GM12878 (cell line): ENCODE measurements at regions not wholly inside any gene's neighbourhood (a gene's known extent, or its start where the extent isn't known, plus 50 kb on each side); places are given as distances from the start of the nearest gene placed in this dataset.

ENCODE experiments used
- BCL11A ChIP-seq: IDR thresholded peaks from 2 replicates; pipeline ENCODE4 v1.6.1; 2011; ENCODE audit warnings: low read depth, low read length
- BCLAF1 ChIP-seq: fragments of 450-650 bp; IDR thresholded peaks from 2 replicates; pipeline ENCODE4 v1.6.1; 2017; ENCODE audit warnings: antibody characterized with exemption, mild to moderate bottlenecking, moderate library complexity
- CHD1 ChIP-seq: IDR thresholded peaks from 2 replicates; pipeline ENCODE4 v1.6.1; 2012; ENCODE audit warnings: low read depth, low read length, improper control_type of control experiment
- E2F8 ChIP-seq: fragments of 450-650 bp; IDR thresholded peaks from 2 replicates; pipeline ENCODE4 v1.6.1; 2018; ENCODE audit warnings: mild to moderate bottlenecking, low read depth, moderate library complexity; ENCODE audit not compliant: partially characterized antibody
- FOXK2 ChIP-seq: fragments of 450-650 bp; IDR thresholded peaks from 2 replicates; pipeline ENCODE4 v1.6.1; 2017; ENCODE audit warnings: mild to moderate bottlenecking, moderate library complexity
- IKZF1 ChIP-seq: fragments of 450-650 bp; conservative IDR thresholded peaks from 2 replicates; pipeline ENCODE4 v1.6.1; 2017; ENCODE audit warnings: antibody characterized with exemption, mild to moderate bottlenecking
- NFXL1 ChIP-seq: fragments of 450-650 bp; IDR thresholded peaks from 2 replicates; pipeline ENCODE4 v1.6.1; 2017; ENCODE audit warnings: antibody characterized with exemption, mild to moderate bottlenecking, borderline replicate concordance
- TCF3 ChIP-seq: IDR thresholded peaks from 2 replicates; pipeline ENCODE4 v1.6.1; 2012; ENCODE audit warnings: low read depth, mild to moderate bottlenecking, low read length, borderline replicate concordance; ENCODE audit not compliant: insufficient read depth

- TF ChIP-seq BCLAF1, result no peak
- TF ChIP-seq CHD1, result no peak
- no peak for TF ChIP-seq FOXK2
- TF ChIP-seq BCL11A, result no peak
- TF ChIP-seq NFXL1, result no peak
- no peak for TF ChIP-seq E2F8
- TF ChIP-seq TCF3, result no peak
- TF ChIP-seq IKZF1, result no peak
These were observed 429.6 kb downstream of the METTL15 start (continued) for GRCh38 chr11:28537822-28538221.
